Liver (tissue), 8 donors: ENCODE measurements at regions not wholly inside any gene's neighbourhood (a gene's known extent, or its start where the extent isn't known, plus 50 kb on each side); places are given as distances from the start of the nearest gene placed in this dataset.

Source experiments
- DNase-seq: peaks from one replicate; pipeline ENCODE4 v3.0.0-alpha.2; 2017; ENCODE audit warnings: low spot score
- H3K27ac ChIP-seq, 2 donors: one replicate each; pipeline ENCODE4 v1.7.0; 2013; ENCODE audit warnings: inconsistent platforms in 2 of 2, low read length in 2 of 2, control low read depth in 1 of 2, low read depth in 1 of 2, mild to moderate bottlenecking in 1 of 2
- H3K27me3 ChIP-seq, 4 donors: one replicate each; pipeline versions ENCODE4 v1.6.1 to v1.7.0; 2013; ENCODE audit warnings: low read length in 3 of 4, inconsistent platforms in 1 of 4, mild to moderate bottlenecking in 1 of 4, moderate library complexity in 1 of 4; ENCODE audit not compliant: control insufficient read depth in 4 of 4, insufficient read depth in 4 of 4
- H3K36me3 ChIP-seq, 4 donors: one replicate each; pipeline versions ENCODE4 v1.6.1 to v1.7.0; 2013; ENCODE audit warnings: low read length in 3 of 4, mild to moderate bottlenecking in 3 of 4, low read depth in 1 of 4, moderate library complexity in 1 of 4; ENCODE audit not compliant: control insufficient read depth in 4 of 4, insufficient read depth in 3 of 4
- H3K4me1 ChIP-seq, 4 donors: one replicate each; pipeline versions ENCODE4 v1.6.1 to v1.7.0; 2013; ENCODE audit warnings: low read length in 3 of 4, mild to moderate bottlenecking in 3 of 4, moderate library complexity in 1 of 4; ENCODE audit not compliant: control insufficient read depth in 4 of 4, insufficient read depth in 4 of 4
- H3K4me3 ChIP-seq, 3 donors: one replicate each; pipeline versions ENCODE4 v1.6.1 to v1.7.0; 2013; ENCODE audit warnings: low read length in 3 of 3, control low read depth in 1 of 3, low read depth in 1 of 3, mild to moderate bottlenecking in 1 of 3
- H3K9ac ChIP-seq, 2 donors: one replicate each; pipeline ENCODE4 v1.7.0; 2013; ENCODE audit warnings: low read length in 2 of 2, mild to moderate bottlenecking in 2 of 2, moderate library complexity in 2 of 2, control low read depth in 1 of 2, low read depth in 1 of 2
- H3K9me3 ChIP-seq, 4 donors: one replicate each; pipeline versions ENCODE4 v1.6.1 to v1.7.0; 2013; ENCODE audit warnings: low read length in 3 of 4; ENCODE audit not compliant: control insufficient read depth in 4 of 4
- EGR1 ChIP-seq, 2 donors: IDR thresholded peaks; 2 replicates each; pipeline ENCODE4 v1.6.1; 2016 to 2018; ENCODE audit warnings: antibody characterized with exemption in 2 of 2, low read depth in 2 of 2
- FOXA1 ChIP-seq: IDR thresholded peaks from 2 replicates; pipeline ENCODE4 v1.6.1; 2016; ENCODE audit warnings: antibody characterized with exemption
- FOXA2 ChIP-seq: IDR thresholded peaks from 2 replicates; pipeline ENCODE4 v1.6.1; 2016; ENCODE audit warnings: antibody characterized with exemption
- HNF4A ChIP-seq, 2 donors: conservative IDR thresholded peaks; 2 replicates each; pipeline ENCODE4 v1.6.1; 2016; ENCODE audit warnings: antibody characterized with exemption in 2 of 2, mild to moderate bottlenecking in 2 of 2
- HNF4G ChIP-seq: IDR thresholded peaks from 2 replicates; pipeline ENCODE4 v1.6.1; 2016; ENCODE audit warnings: antibody characterized with exemption
- JUND ChIP-seq, 2 donors: IDR thresholded peaks; 2 replicates each; pipeline ENCODE4 v1.6.1; 2016; ENCODE audit warnings: antibody characterized with exemption in 2 of 2
- MAX ChIP-seq: IDR thresholded peaks from 2 replicates; pipeline ENCODE4 v1.6.1; 2016; ENCODE audit warnings: antibody characterized with exemption
- NR2F2 ChIP-seq: IDR thresholded peaks from 2 replicates; pipeline ENCODE4 v1.6.1; 2016; ENCODE audit warnings: antibody characterized with exemption
- RAD21 ChIP-seq, 2 donors: IDR thresholded peaks; 2 replicates each; pipeline ENCODE4 v1.6.1; 2016; ENCODE audit warnings: antibody characterized with exemption in 2 of 2, mild to moderate bottlenecking in 2 of 2
- RXRA ChIP-seq, 2 donors: IDR thresholded peaks; 2 replicates each; pipeline ENCODE4 v1.6.1; 2017 to 2018; ENCODE audit warnings: antibody characterized with exemption in 2 of 2, mild to moderate bottlenecking in 1 of 2
- SP1 ChIP-seq: IDR thresholded peaks from 2 replicates; pipeline ENCODE4 v1.6.1; 2018; ENCODE audit warnings: antibody characterized with exemption, mild to moderate bottlenecking
- WGBS: extraction: QIAGEN DNeasy Blood & Tissue Kit; methylation state at CpG from one replicate; pipeline ENCODE4 v1.1.7; 2013; 5-methylcytosine and 5-hydroxymethylcytosine counted together
- TF ChIP-seq, protein P1 (sequence below): fragments of 150-350 bp; IDR thresholded peaks from 2 replicates; pipeline ENCODE4 v1.5.1; 2017; ENCODE audit warnings: improper control_type of control experiment, low read depth, low read length; ENCODE audit not compliant: missing input control
- TF ChIP-seq, protein P2 (sequence below): IDR thresholded peaks from 2 replicates; pipeline ENCODE4 v1.6.1; 2016; ENCODE audit warnings: antibody characterized with exemption
- TF ChIP-seq, protein P3 (sequence below): IDR thresholded peaks from 2 replicates; pipeline ENCODE4 v1.6.1; 2016; ENCODE audit warnings: antibody characterized with exemption, mild to moderate bottlenecking
- TF ChIP-seq, protein P4 (sequence below): IDR thresholded peaks from 2 replicates; pipeline ENCODE4 v1.6.1; 2016; ENCODE audit warnings: antibody characterized with exemption
- donor health status: healthy.
- donor health status: healthy.
- donor health status: healthy.
- donor health status: healthy.
- donor health status: healthy.

DNA sequence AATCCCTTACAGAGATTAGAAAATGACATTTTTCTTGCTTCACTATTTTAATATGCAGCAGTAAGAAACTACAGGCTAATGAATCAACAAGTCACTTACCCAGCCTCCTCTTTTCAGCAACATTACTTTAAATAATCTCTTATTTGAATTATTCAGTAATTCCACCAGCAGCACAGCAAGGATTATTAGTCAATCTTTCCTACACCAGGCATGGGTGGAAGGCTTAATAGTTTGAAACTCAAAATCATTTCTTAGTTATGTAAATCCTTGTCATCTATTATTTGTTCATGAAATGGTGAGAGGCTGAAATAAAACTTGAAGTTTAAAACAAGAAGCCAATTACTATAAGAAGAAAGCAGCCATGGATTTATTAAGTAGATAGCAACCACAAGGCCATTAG is 530.5 kb downstream of the KCNA4 start:
- Histone ChIP-seq H3K36me3 (no peaks in the 10 kb centered on the region), H3K4me3 (no peak overlapping the region), H3K27me3 (no peaks in the 10 kb centered on the region), H3K9ac (no peak overlapping the region), H3K27ac (no peak overlapping the region), H3K4me1 (no peaks in the 10 kb centered on the region), H3K9me3 (no peaks in the 10 kb centered on the region)
- no peak for DNase-seq
- no peak for TF ChIP-seq EGR1 (IDR thresholded peaks at IDR 0.05; ENCODE audit: low read depth in 2 of 2)
- TF ChIP-seq, protein P1, sequence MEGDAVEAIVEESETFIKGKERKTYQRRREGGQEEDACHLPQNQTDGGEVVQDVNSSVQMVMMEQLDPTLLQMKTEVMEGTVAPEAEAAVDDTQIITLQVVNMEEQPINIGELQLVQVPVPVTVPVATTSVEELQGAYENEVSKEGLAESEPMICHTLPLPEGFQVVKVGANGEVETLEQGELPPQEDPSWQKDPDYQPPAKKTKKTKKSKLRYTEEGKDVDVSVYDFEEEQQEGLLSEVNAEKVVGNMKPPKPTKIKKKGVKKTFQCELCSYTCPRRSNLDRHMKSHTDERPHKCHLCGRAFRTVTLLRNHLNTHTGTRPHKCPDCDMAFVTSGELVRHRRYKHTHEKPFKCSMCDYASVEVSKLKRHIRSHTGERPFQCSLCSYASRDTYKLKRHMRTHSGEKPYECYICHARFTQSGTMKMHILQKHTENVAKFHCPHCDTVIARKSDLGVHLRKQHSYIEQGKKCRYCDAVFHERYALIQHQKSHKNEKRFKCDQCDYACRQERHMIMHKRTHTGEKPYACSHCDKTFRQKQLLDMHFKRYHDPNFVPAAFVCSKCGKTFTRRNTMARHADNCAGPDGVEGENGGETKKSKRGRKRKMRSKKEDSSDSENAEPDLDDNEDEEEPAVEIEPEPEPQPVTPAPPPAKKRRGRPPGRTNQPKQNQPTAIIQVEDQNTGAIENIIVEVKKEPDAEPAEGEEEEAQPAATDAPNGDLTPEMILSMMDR: no peak
- no peak for TF ChIP-seq RXRA (IDR thresholded peaks at IDR 0.05)

DNA sequence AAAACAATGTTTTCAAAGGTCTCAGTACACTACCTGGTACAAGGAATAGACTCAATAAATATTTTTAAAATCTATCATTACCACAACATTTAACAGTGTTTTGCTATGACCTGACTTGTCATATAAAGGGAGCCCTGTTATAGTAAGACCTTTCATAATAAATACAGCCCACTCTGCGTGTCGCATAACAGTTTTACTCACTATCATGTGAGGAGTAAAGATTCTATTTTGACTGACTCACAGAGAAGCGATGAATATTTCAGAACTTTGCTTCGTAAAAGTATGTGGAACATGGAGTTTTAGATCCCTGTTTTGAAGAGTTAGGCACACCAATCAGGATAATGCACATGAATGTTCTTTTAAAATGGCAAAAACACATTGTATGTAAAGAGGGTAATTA is 531.2 kb downstream of the KCNA4 start:
- Histone ChIP-seq H3K4me3 (no peak overlapping the region), H3K9me3 (no peaks in the 10 kb centered on the region), H3K4me1 (no peaks in the 10 kb centered on the region), H3K9ac (no peak overlapping the region), H3K36me3 (no peaks in the 10 kb centered on the region), H3K27ac (no peak overlapping the region), H3K27me3 (no peaks in the 10 kb centered on the region)
- DNase-seq: no peak
- TF ChIP-seq JUND (IDR thresholded peaks at IDR 0.05): no peak
- TF ChIP-seq FOXA1: no peak
- TF ChIP-seq, protein P2, sequence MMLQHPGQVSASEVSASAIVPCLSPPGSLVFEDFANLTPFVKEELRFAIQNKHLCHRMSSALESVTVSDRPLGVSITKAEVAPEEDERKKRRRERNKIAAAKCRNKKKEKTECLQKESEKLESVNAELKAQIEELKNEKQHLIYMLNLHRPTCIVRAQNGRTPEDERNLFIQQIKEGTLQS: no peak
- TF ChIP-seq HNF4G: no peak
- no peak for TF ChIP-seq EGR1 (IDR thresholded peaks at IDR 0.05; ENCODE audit: low read depth in 2 of 2)
- TF ChIP-seq NR2F2: no peak
- no peak for TF ChIP-seq FOXA2
- TF ChIP-seq SP1: no peak
- WGBS: 84% methylated on average over 4 of the region's 4 CpGs

GRCh38 chr11:29484548-29484947 is 532.3 kb downstream of the KCNA4 start:
- no peaks in the 10 kb centered on the region for H3K27me3 ChIP-seq
- TF ChIP-seq MAX (no peak), FOXA2 (no peak), HNF4G (no peak), HNF4A (conservative IDR thresholded peaks at IDR 0.05) (no peak), RXRA (IDR thresholded peaks at IDR 0.05) (no peak), NR2F2 (no peak), SP1 (no peak), FOXA1 (no peak), RAD21 (IDR thresholded peaks at IDR 0.05) (no peak)
- TF ChIP-seq, protein P3, sequence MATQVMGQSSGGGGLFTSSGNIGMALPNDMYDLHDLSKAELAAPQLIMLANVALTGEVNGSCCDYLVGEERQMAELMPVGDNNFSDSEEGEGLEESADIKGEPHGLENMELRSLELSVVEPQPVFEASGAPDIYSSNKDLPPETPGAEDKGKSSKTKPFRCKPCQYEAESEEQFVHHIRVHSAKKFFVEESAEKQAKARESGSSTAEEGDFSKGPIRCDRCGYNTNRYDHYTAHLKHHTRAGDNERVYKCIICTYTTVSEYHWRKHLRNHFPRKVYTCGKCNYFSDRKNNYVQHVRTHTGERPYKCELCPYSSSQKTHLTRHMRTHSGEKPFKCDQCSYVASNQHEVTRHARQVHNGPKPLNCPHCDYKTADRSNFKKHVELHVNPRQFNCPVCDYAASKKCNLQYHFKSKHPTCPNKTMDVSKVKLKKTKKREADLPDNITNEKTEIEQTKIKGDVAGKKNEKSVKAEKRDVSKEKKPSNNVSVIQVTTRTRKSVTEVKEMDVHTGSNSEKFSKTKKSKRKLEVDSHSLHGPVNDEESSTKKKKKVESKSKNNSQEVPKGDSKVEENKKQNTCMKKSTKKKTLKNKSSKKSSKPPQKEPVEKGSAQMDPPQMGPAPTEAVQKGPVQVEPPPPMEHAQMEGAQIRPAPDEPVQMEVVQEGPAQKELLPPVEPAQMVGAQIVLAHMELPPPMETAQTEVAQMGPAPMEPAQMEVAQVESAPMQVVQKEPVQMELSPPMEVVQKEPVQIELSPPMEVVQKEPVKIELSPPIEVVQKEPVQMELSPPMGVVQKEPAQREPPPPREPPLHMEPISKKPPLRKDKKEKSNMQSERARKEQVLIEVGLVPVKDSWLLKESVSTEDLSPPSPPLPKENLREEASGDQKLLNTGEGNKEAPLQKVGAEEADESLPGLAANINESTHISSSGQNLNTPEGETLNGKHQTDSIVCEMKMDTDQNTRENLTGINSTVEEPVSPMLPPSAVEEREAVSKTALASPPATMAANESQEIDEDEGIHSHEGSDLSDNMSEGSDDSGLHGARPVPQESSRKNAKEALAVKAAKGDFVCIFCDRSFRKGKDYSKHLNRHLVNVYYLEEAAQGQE: no peak
- TF ChIP-seq, protein P1: no peak
- TF ChIP-seq, protein P4, sequence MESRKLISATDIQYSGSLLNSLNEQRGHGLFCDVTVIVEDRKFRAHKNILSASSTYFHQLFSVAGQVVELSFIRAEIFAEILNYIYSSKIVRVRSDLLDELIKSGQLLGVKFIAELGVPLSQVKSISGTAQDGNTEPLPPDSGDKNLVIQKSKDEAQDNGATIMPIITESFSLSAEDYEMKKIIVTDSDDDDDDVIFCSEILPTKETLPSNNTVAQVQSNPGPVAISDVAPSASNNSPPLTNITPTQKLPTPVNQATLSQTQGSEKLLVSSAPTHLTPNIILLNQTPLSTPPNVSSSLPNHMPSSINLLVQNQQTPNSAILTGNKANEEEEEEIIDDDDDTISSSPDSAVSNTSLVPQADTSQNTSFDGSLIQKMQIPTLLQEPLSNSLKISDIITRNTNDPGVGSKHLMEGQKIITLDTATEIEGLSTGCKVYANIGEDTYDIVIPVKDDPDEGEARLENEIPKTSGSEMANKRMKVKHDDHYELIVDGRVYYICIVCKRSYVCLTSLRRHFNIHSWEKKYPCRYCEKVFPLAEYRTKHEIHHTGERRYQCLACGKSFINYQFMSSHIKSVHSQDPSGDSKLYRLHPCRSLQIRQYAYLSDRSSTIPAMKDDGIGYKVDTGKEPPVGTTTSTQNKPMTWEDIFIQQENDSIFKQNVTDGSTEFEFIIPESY: no peak
- H3K4me3 ChIP-seq: no peak overlapping the region
- no peaks in the 10 kb centered on the region for H3K9me3 ChIP-seq
- H3K36me3 ChIP-seq: no peaks in the 10 kb centered on the region
- DNase-seq: no peak
- H3K9ac ChIP-seq: no peak overlapping the region
- 62% methylated on average over 1 of the region's 1 CpG for WGBS
- H3K4me1 ChIP-seq: no peaks in the 10 kb centered on the region
- no peak overlapping the region for H3K27ac ChIP-seq
